Thymus (tissue), 11 donors: ENCODE measurements at regions not wholly inside any gene's neighbourhood (a gene's known extent, or its start where the extent isn't known, plus 50 kb on each side); places are given as distances from the start of the nearest gene placed in this dataset.

ENCODE experiments used
- DNase-seq, 9 donors: peaks; one replicate each; pipeline ENCODE4 v3.0.0-alpha.2; 2013; ENCODE audit warnings: low spot score in 9 of 9, low read depth in 6 of 9, missing footprints in 1 of 9
- H3K27ac ChIP-seq, 2 donors: one replicate each; pipeline ENCODE4 v1.5.1; 2013; ENCODE audit warnings: control low read depth in 1 of 2, low read depth in 1 of 2, low read length in 1 of 2, mild to moderate bottlenecking in 1 of 2, moderate library complexity in 1 of 2
- H3K27me3 ChIP-seq, 2 donors: one replicate each; pipeline ENCODE4 v1.5.1; 2013; ENCODE audit warnings: low read length in 1 of 2; ENCODE audit not compliant: control insufficient read depth in 2 of 2, insufficient read depth in 1 of 2
- H3K36me3 ChIP-seq, 2 donors: one replicate each; pipeline ENCODE4 v1.5.1; 2013; ENCODE audit warnings: low read length in 1 of 2, mild to moderate bottlenecking in 1 of 2, moderate library complexity in 1 of 2; ENCODE audit not compliant: control insufficient read depth in 2 of 2, insufficient read depth in 2 of 2
- H3K4me1 ChIP-seq, 2 donors: one replicate each; pipeline ENCODE4 v1.5.1; 2013; ENCODE audit warnings: low read length in 2 of 2; ENCODE audit not compliant: control insufficient read depth in 2 of 2, insufficient read depth in 2 of 2
- H3K4me3 ChIP-seq, 2 donors: one replicate each; pipeline ENCODE4 v1.5.1; 2013; ENCODE audit warnings: low read length in 2 of 2, control low read depth in 1 of 2, mild to moderate bottlenecking in 1 of 2
- H3K9me3 ChIP-seq, 2 donors: one replicate each; pipeline ENCODE4 v1.5.1; 2013; ENCODE audit warnings: low read length in 1 of 2, mild to moderate bottlenecking in 1 of 2; ENCODE audit not compliant: control insufficient read depth in 2 of 2, insufficient read depth in 1 of 2
- WGBS: extraction: QIAGEN DNeasy Blood & Tissue Kit; methylation state at CpG from one replicate; pipeline ENCODE4 v1.1.7; 2013; 5-methylcytosine and 5-hydroxymethylcytosine counted together
- donor health status: healthy.

- Histone ChIP-seq H3K27ac (no peak overlapping the region), H3K9me3 (no peaks in the 10 kb centered on the region), H3K27me3 (peaks cover 0 to 2% of the 10 kb centered on the region in 2 donors), H3K36me3 (no peaks in the 10 kb centered on the region), H3K4me1 (no peaks in the 10 kb centered on the region), H3K4me3 (no peak overlapping the region)
- no peak for DNase-seq
- WGBS = 93% methylated on average over 8 of the region's 8 CpGs
Observed at GRCh38 chr10:118944959-118945633, 84.4 kb upstream of the NANOS1 start.

- Histone ChIP-seq H3K4me1 (no peaks in the 10 kb centered on the region), H3K27ac (no peak overlapping the region), H3K4me3 (no peak overlapping the region), H3K9me3 (no peaks in the 10 kb centered on the region), H3K36me3 (no peaks in the 10 kb centered on the region), H3K27me3 (peaks cover 0 to 7% of the 10 kb centered on the region in 2 donors)
- no peak for DNase-seq
- WGBS = 90% methylated on average over 3 of the region's 3 CpGs
Observed at GRCh38 chr10:118948786-118949185, 80.7 kb upstream of the NANOS1 start.

GRCh38 chr10:118950190-118950680, 79.3 kb upstream of the NANOS1 start:
- WGBS = 66% methylated on average over 1 of the region's 1 CpG
- no peak overlapping the region for H3K4me3 ChIP-seq
- no peak for DNase-seq
- H3K27ac ChIP-seq = no peak overlapping the region
- H3K9me3 ChIP-seq = no peaks in the 10 kb centered on the region
- H3K27me3 ChIP-seq = peaks cover 0 to 5% of the 10 kb centered on the region in 2 donors
- H3K36me3 ChIP-seq = no peaks in the 10 kb centered on the region
- H3K4me1 ChIP-seq = no peaks in the 10 kb centered on the region

GRCh38 chr10:118950997-118951637, 78.4 kb upstream of the NANOS1 start:
- no peak overlapping the region for H3K27ac ChIP-seq
- H3K27me3 ChIP-seq = peaks cover 0 to 7% of the 10 kb centered on the region in 2 donors
- H3K4me1 ChIP-seq = no peaks in the 10 kb centered on the region
- H3K36me3 ChIP-seq = no peaks in the 10 kb centered on the region
- H3K9me3 ChIP-seq = no peaks in the 10 kb centered on the region
- no peak for DNase-seq
- 97% methylated on average over 11 of the region's 11 CpGs for WGBS
- no peak overlapping the region for H3K4me3 ChIP-seq

GRCh38 chr10:118952493-118953295, 76.8 kb upstream of the NANOS1 start:
- Histone ChIP-seq H3K36me3 (no peaks in the 10 kb centered on the region), H3K9me3 (no peaks in the 10 kb centered on the region), H3K4me1 (no peaks in the 10 kb centered on the region), H3K27ac (no peak overlapping the region), H3K4me3 (no peak overlapping the region), H3K27me3 (peaks cover 0 to 10% of the 10 kb centered on the region in 2 donors)
- WGBS = 88% methylated on average over 5 of the region's 5 CpGs
- DNase-seq = no peak

- no peak for DNase-seq
- no peaks in the 10 kb centered on the region for H3K36me3 ChIP-seq
- peaks cover 0 to 2% of the 10 kb centered on the region in 2 donors for H3K4me1 ChIP-seq
- no peak overlapping the region for H3K4me3 ChIP-seq
- 93% methylated on average over 3 of the region's 3 CpGs for WGBS
- no peak overlapping the region for H3K27ac ChIP-seq
- H3K27me3 ChIP-seq = peaks cover 0 to 10% of the 10 kb centered on the region in 2 donors
- no peaks in the 10 kb centered on the region for H3K9me3 ChIP-seq
Observed at GRCh38 chr10:118953598-118954393, 75.7 kb upstream of the NANOS1 start.

- H3K4me3 ChIP-seq = no peak overlapping the region
- no peak overlapping the region for H3K27ac ChIP-seq
- peaks cover 0 to 10% of the 10 kb centered on the region in 2 donors for H3K27me3 ChIP-seq
- peaks cover 6 to 14% of the 10 kb centered on the region in 2 donors for H3K4me1 ChIP-seq
- no peak for DNase-seq
- 73% methylated on average over 3 of the region's 3 CpGs for whole genome bisulfite sequencing
- H3K36me3 ChIP-seq = no peaks in the 10 kb centered on the region
- H3K9me3 ChIP-seq = no peaks in the 10 kb centered on the region
Observed at GRCh38 chr10:118955531-118955930, 74.0 kb upstream of the NANOS1 start.

GRCh38 chr10:118955951-118956801, 73.3 kb upstream of the NANOS1 start:
- Histone ChIP-seq H3K4me3 (no peak overlapping the region), H3K27ac (no peak overlapping the region), H3K27me3 (peaks cover 0 to 10% of the 10 kb centered on the region in 2 donors), H3K9me3 (no peaks in the 10 kb centered on the region), H3K36me3 (no peaks in the 10 kb centered on the region), H3K4me1 (peaks cover 6 to 14% of the 10 kb centered on the region in 2 donors)
- no peak for DNase-seq
- WGBS = 96% methylated on average over 4 of the region's 4 CpGs
